Loucy (cell line): ENCODE measurements at regions not wholly inside any gene's neighbourhood (a gene's known extent, or its start where the extent isn't known, plus 50 kb on each side); places are given as distances from the start of the nearest gene placed in this dataset.

Experiments
- EZH2phosphoT487 ChIP-seq: fragments of 200-600 bp; IDR thresholded peaks from 2 replicates; pipeline ENCODE4 v1.6.1; 2018; ENCODE audit warnings: antibody characterized with exemption, mild to moderate bottlenecking, moderate library complexity, borderline replicate concordance
- TF ChIP-seq, protein P1 (sequence below): fragments of 200-600 bp; sonication (generic); conservative IDR thresholded peaks from 2 replicates; pipeline ENCODE4 v1.5.1; 2014; ENCODE audit warnings: mild to moderate bottlenecking, antibody characterized with exemption, low read length

DNA sequence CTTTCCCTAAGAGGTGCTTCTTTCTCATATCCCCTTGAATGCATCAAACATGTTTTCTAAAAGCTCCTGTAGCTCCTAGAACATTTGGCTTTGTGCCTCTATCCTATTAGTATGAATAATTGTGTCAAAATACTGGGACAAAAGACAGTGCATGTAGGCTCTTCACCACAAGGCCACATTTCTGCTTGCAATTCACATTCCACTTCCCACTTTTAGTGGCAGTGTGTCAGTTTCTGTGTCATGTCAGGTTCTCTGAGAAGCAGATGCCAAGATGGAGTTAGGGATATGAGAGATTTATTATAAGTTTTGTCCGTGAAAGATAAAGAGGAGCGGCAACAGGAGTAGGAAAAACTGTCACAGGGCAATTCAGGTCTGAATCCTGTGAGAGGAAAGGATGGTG lies 61.3 kb upstream of the GPRIN3 start:
- TF ChIP-seq, protein P1, sequence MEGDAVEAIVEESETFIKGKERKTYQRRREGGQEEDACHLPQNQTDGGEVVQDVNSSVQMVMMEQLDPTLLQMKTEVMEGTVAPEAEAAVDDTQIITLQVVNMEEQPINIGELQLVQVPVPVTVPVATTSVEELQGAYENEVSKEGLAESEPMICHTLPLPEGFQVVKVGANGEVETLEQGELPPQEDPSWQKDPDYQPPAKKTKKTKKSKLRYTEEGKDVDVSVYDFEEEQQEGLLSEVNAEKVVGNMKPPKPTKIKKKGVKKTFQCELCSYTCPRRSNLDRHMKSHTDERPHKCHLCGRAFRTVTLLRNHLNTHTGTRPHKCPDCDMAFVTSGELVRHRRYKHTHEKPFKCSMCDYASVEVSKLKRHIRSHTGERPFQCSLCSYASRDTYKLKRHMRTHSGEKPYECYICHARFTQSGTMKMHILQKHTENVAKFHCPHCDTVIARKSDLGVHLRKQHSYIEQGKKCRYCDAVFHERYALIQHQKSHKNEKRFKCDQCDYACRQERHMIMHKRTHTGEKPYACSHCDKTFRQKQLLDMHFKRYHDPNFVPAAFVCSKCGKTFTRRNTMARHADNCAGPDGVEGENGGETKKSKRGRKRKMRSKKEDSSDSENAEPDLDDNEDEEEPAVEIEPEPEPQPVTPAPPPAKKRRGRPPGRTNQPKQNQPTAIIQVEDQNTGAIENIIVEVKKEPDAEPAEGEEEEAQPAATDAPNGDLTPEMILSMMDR = no peak
- no peak for TF ChIP-seq EZH2phosphoT487
